ENCODE measurements at regions not wholly inside any gene's neighbourhood (a gene's known extent, or its start where the extent isn't known, plus 50 kb on each side); places are given as distances from the start of the nearest gene placed in this dataset.

- TF ChIP-seq GATA2 (IDR thresholded peaks at IDR 0.05; ENCODE audit: low read depth, low read length) (no peak), GATA3 (IDR thresholded peaks at IDR 0.05; ENCODE audit: low read depth, low read length) (no peak)
These were observed 149.5 kb downstream of the TMEM168 start for GRCh38 chr7:112640685-112641084.
